ENCODE measurements at regions not wholly inside any gene's neighbourhood (a gene's known extent, or its start where the extent isn't known, plus 50 kb on each side); places are given as distances from the start of the nearest gene placed in this dataset.
"Not testable (repeated sequence)": the region's sequence is repeated elsewhere in the genome, so short reads cannot be mapped to it uniquely, and the experiment has no call there.

- TF ChIP-seq, protein P1, sequence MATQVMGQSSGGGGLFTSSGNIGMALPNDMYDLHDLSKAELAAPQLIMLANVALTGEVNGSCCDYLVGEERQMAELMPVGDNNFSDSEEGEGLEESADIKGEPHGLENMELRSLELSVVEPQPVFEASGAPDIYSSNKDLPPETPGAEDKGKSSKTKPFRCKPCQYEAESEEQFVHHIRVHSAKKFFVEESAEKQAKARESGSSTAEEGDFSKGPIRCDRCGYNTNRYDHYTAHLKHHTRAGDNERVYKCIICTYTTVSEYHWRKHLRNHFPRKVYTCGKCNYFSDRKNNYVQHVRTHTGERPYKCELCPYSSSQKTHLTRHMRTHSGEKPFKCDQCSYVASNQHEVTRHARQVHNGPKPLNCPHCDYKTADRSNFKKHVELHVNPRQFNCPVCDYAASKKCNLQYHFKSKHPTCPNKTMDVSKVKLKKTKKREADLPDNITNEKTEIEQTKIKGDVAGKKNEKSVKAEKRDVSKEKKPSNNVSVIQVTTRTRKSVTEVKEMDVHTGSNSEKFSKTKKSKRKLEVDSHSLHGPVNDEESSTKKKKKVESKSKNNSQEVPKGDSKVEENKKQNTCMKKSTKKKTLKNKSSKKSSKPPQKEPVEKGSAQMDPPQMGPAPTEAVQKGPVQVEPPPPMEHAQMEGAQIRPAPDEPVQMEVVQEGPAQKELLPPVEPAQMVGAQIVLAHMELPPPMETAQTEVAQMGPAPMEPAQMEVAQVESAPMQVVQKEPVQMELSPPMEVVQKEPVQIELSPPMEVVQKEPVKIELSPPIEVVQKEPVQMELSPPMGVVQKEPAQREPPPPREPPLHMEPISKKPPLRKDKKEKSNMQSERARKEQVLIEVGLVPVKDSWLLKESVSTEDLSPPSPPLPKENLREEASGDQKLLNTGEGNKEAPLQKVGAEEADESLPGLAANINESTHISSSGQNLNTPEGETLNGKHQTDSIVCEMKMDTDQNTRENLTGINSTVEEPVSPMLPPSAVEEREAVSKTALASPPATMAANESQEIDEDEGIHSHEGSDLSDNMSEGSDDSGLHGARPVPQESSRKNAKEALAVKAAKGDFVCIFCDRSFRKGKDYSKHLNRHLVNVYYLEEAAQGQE (IDR thresholded peaks at IDR 0.05), result not testable (repeated sequence)
- TF ChIP-seq CTCF (IDR thresholded peaks at IDR 0.05; ENCODE audit: low read depth, low read length, missing input control); EGR1 (IDR thresholded peaks at IDR 0.05; ENCODE audit: low read depth in 2 of 2); TAF1 (conservative IDR thresholded peaks at IDR 0.05); SP1 (IDR thresholded peaks at IDR 0.05); GABPA (IDR thresholded peaks at IDR 0.05 in 1 of 2, conservative IDR thresholded peaks at IDR 0.05 in 1 of 2): not testable (repeated sequence)
- TF ChIP-seq, protein P2, sequence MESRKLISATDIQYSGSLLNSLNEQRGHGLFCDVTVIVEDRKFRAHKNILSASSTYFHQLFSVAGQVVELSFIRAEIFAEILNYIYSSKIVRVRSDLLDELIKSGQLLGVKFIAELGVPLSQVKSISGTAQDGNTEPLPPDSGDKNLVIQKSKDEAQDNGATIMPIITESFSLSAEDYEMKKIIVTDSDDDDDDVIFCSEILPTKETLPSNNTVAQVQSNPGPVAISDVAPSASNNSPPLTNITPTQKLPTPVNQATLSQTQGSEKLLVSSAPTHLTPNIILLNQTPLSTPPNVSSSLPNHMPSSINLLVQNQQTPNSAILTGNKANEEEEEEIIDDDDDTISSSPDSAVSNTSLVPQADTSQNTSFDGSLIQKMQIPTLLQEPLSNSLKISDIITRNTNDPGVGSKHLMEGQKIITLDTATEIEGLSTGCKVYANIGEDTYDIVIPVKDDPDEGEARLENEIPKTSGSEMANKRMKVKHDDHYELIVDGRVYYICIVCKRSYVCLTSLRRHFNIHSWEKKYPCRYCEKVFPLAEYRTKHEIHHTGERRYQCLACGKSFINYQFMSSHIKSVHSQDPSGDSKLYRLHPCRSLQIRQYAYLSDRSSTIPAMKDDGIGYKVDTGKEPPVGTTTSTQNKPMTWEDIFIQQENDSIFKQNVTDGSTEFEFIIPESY (IDR thresholded peaks at IDR 0.05), result not testable (repeated sequence)
- TF ChIP-seq, protein P3, sequence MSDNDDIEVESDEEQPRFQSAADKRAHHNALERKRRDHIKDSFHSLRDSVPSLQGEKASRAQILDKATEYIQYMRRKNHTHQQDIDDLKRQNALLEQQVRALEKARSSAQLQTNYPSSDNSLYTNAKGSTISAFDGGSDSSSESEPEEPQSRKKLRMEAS (IDR thresholded peaks at IDR 0.05), result not testable (repeated sequence)
Measured at GRCh38 chr9:16299368-16299767, 571.1 kb downstream of the BNC2 start.

Data from liver (tissue), 3 donors.